RWPE1 (cell line): ENCODE measurements at regions not wholly inside any gene's neighbourhood (a gene's known extent, or its start where the extent isn't known, plus 50 kb on each side); places are given as distances from the start of the nearest gene placed in this dataset.
A peak's percentile ranks its signal among the peaks of the same experiment; 100 is the strongest.

Experiments
- CTCF ChIA-PET: fragments of 350-600 bp; sonication (Branson Sonifier 250); formaldehyde crosslinking; extraction: SDS; loops from one replicate; lab custom pipeline; 2021; lab: Yijun Ruan, JAX
- POLR2A ChIA-PET: fragments of 400-600 bp; formaldehyde crosslinking; extraction: SDS; loops from one replicate; lab custom pipeline; 2020; ENCODE audit warnings: antibody characterized with exemption; ENCODE audit not compliant: low non-redundant PET; lab: Yijun Ruan, JAX
- DNase-seq: peaks from one replicate; pipeline ENCODE4 v3.0.0; 2012; ENCODE audit warnings: low spot score
- H3K27ac ChIP-seq: fragments of 450-650 bp; 2 replicates; pipeline ENCODE4 v1.5.1; 2017
- TF ChIP-seq, protein P1 (sequence below): fragments of 450-650 bp; conservative IDR thresholded peaks from 2 replicates; pipeline ENCODE4 v1.5.1; 2017; ENCODE audit warnings: low read depth, mild to moderate bottlenecking

DNA sequence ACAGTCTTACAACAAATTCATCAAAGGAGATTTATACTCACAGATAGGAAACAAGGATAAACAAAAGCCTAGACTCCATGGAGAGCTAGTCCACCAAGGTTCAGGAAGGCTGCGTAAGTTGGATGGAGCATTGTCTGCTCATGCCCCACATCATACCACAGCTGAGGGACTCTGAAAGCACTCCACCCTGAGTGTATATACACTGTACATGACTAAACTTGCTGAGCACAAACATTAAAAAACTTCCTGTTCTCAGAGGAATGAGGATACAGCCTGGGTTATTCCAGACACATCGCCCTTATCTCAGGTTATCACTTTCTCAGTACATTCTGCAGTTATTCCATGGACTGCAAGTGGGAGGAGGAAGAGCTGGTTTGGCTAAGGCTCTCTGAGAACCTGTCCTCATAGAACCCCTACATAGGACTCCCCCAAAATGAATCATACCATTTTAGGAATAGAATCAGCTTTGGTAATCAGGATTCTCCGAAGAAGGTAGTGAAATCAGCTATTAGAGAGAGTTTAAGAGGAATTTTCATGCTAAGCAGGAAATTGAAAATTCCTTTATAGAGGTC, 58.0 kb upstream of the PRMT6 start:
- TF ChIP-seq, protein P1, sequence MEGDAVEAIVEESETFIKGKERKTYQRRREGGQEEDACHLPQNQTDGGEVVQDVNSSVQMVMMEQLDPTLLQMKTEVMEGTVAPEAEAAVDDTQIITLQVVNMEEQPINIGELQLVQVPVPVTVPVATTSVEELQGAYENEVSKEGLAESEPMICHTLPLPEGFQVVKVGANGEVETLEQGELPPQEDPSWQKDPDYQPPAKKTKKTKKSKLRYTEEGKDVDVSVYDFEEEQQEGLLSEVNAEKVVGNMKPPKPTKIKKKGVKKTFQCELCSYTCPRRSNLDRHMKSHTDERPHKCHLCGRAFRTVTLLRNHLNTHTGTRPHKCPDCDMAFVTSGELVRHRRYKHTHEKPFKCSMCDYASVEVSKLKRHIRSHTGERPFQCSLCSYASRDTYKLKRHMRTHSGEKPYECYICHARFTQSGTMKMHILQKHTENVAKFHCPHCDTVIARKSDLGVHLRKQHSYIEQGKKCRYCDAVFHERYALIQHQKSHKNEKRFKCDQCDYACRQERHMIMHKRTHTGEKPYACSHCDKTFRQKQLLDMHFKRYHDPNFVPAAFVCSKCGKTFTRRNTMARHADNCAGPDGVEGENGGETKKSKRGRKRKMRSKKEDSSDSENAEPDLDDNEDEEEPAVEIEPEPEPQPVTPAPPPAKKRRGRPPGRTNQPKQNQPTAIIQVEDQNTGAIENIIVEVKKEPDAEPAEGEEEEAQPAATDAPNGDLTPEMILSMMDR: no peak
- DNase-seq: peak; percentile 42
- CTCF ChIA-PET: no interaction called here
- POLR2A ChIA-PET: no interaction called here
- H3K27ac ChIP-seq: no peak overlapping the region

DNA sequence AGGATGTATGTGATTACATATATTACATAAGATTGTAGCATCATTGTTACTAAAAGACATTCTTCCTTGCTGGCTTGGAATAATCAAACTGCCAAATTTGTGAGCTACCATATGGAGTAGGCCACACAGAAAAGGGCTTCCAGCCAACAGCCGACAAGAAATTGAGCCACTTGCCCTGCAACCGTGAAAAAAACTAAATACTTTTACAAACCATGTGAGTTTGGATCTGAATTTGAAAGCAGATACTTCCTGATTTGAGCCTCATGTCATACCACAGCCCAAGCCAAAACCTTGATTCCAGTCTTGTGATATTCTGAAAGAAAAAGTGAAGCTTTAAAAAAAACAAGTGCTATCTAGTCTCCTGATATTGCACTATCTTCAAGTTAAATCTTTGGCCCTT, 55.6 kb upstream of the PRMT6 start:
- DNase-seq: no peak
- TF ChIP-seq, protein P1: no peak
- ChIA-PET CTCF (no interaction called here), POLR2A (no interaction called here)
- no peak overlapping the region for H3K27ac ChIP-seq

DNA sequence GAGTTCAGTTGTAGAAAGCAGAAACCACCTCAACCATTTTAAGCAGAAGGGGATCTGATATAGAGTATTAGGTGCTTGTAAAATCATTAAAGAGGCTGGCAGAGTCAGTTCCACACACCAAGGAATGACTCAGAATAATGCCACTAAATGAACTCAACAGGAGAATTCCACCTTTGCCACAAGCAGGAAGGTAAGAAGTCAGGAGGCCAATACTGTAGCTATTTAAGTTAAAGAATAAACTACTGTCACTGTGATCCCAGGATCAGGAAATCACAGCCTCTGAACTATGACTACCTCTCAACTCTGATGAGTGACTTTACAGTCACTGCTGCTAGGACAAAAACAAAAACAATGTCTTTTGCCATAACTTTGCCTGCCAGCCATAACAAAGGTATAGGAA, 52.5 kb upstream of the PRMT6 start:
- POLR2A ChIA-PET: no interaction called here
- TF ChIP-seq, protein P1: no peak
- CTCF ChIA-PET: no interaction called here
- H3K27ac ChIP-seq: no peak overlapping the region
- DNase-seq: no peak

DNA sequence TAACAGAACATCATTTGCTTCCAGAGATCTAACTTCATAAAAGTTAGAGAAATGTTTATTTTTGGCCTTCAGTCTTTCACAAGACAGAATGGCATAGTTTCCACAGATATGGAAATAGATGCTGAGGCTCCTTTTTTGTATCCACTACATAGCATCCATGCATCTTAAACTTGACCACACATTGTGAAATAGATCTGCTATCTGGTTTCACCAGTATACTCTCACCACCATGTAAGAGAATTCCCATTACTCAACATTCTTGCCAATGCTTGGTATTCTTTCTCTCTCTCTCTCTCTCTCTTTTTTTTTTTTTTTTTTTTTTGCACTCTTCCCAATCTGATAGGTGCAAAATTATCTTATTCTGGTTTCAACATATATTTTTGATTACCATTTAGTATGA, 52.1 kb upstream of the PRMT6 start:
- no peak for DNase-seq
- ChIA-PET POLR2A (no interaction called here), CTCF (no interaction called here)
- TF ChIP-seq, protein P1: no peak
- H3K27ac ChIP-seq: no peak overlapping the region
